SKM-1 (cell line): ENCODE measurements at regions not wholly inside any gene's neighbourhood (a gene's known extent, or its start where the extent isn't known, plus 50 kb on each side); places are given as distances from the start of the nearest gene placed in this dataset.
"Not testable (repeated sequence)": the region's sequence is repeated elsewhere in the genome, so short reads cannot be mapped to it uniquely, and the experiment has no call there.

ENCODE experiments used
- DNase-seq: peaks from one replicate; lab custom pipeline; 2025; ENCODE audit not compliant: unreplicated experiment; lab: John Stamatoyannopoulos, UW

DNA sequence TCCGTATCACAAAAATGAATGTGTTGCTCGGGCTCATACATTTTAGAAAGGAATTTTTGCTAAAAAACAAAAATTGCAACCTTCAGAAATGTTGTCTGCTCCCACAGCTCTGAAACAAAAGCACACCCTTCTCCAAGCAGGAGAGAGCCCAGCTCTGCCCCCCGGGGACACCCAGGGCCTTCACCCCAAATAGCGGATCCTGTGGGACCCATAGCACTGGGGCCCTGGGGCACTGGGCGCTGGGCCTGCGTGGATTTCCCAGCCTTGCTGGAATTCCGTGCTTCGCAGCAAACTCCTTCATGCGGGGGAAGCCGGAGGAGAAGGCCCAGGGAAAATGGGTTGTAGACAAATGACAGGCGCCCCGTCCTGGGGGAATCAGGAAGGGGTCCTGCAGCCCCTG is 50.5 kb upstream of the SFSWAP start:
- not testable (repeated sequence) for DNase-seq
